ENCODE measurements at regions not wholly inside any gene's neighbourhood (a gene's known extent, or its start where the extent isn't known, plus 50 kb on each side); places are given as distances from the start of the nearest gene placed in this dataset.

GRCh38 chr2:177334940-177335543, 57.5 kb upstream of the AGPS start:
- TF ChIP-seq CTCF (IDR thresholded peaks at IDR 0.05; ENCODE audit: low read length) (peak; percentile 95), EZH2 (optimal IDR thresholded peaks at IDR 0.05; ENCODE audit: low read depth, low read length) (no peak), EZH2phosphoT487 (IDR thresholded peaks at IDR 0.05; ENCODE audit: low read length) (no peak)
